GM12874 (cell line): ENCODE measurements at regions not wholly inside any gene's neighbourhood (a gene's known extent, or its start where the extent isn't known, plus 50 kb on each side); places are given as distances from the start of the nearest gene placed in this dataset.

ENCODE experiments used
- TF ChIP-seq, protein P1 (sequence below): IDR thresholded peaks from 2 replicates; pipeline ENCODE4 v1.5.1; 2011; ENCODE audit warnings: low read depth, mild to moderate bottlenecking, control low read depth, low read length, moderate library complexity; ENCODE audit not compliant: insufficient read depth

DNA sequence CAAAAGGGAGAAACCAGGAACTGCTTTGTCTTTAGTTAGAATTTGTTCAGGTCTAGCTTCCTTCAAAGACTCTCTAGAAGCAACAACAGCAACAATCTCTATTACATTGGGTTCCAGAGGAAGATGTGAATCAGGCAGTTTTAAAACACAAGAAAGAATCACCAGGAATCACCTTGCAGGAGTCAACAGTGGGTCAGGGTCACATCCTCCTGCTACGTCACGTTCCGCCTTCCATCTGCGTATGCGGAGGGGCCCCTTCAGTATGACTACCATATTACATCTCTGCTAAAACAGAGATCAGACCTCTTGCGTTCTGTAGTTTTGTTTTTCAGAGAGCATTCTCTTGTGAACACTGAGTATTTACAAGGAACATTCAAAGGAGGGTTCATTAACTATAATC, 147.8 kb upstream of the STARD13 start:
- TF ChIP-seq, protein P1, sequence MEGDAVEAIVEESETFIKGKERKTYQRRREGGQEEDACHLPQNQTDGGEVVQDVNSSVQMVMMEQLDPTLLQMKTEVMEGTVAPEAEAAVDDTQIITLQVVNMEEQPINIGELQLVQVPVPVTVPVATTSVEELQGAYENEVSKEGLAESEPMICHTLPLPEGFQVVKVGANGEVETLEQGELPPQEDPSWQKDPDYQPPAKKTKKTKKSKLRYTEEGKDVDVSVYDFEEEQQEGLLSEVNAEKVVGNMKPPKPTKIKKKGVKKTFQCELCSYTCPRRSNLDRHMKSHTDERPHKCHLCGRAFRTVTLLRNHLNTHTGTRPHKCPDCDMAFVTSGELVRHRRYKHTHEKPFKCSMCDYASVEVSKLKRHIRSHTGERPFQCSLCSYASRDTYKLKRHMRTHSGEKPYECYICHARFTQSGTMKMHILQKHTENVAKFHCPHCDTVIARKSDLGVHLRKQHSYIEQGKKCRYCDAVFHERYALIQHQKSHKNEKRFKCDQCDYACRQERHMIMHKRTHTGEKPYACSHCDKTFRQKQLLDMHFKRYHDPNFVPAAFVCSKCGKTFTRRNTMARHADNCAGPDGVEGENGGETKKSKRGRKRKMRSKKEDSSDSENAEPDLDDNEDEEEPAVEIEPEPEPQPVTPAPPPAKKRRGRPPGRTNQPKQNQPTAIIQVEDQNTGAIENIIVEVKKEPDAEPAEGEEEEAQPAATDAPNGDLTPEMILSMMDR = no peak

DNA sequence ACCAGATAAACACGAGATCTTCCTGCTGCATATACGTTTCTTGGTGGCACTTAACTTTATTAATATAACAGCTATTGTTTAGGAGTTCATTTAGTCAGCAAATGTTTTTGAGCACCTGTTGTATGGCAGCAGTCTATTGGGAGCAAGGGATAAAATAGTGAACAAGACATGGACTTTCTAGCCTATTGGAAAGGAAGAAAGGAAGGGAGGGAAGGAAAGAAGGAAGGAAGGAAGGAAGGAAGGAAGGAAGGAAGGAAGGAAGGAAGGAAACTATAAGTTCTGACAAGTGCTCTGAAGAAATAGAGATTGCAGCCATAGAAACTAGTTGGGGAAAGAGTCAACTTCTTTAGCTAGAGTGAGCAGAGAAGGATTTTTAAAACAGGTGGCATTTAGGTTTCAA, 149.1 kb upstream of the STARD13 start:
- TF ChIP-seq, protein P1 = no peak

DNA sequence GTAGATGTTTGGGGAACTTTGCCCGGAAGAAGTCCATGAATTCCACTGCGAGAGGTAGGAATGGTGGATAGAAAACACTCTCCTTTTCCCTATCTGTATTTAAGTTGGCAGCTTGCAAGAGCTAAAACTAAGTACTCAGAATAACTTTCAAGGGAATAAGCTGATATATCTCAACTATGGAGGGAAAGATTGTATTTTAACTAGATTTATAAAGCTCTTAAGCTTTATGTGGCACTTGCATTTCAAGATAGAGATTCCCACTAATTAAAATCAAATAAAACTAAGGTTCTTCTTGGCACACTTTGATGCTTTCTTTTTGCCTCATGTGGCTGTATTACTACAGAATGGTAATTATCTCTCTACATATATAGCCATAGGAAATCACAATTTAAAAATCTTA, 149.7 kb upstream of the STARD13 start:
- TF ChIP-seq, protein P1 = no peak

DNA sequence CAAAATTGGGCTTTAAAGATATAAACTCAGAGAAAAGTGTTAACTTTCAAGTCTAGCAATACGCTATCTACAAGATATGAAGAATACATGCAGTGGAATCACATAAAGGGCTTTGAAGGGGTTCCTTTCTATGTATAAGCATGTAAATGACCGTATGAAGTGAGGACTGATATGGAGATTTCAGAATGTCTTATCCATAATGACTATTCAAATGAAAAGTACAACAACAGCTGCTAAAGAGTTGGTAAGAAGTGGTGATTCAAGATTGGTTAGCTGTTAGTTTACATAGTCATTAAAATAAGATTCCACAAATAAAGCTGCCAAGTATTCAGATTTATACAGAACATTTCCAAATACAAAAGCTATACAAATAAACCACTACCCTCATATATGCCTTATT, 153.4 kb upstream of the STARD13 start:
- TF ChIP-seq, protein P1 = no peak

DNA sequence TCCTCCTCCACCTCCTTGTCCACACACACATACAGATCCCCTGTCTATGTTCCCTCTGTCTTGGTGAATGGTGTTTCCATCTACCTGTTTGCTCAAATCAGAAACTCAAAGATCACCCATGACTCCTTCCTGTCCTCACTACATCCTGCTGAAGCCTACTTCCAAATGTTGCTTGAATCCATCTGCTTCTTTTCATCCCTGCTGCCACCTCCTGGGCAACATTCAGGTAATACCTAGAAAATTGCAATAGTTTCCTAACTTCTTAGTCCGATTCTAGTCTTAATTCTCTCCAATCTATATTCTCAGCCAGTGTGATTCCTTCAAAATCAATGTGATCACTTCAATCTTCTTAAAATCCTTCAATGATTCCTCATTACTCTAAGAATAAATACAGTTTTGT, 155.5 kb upstream of the STARD13 start:
- TF ChIP-seq, protein P1 = no peak

DNA sequence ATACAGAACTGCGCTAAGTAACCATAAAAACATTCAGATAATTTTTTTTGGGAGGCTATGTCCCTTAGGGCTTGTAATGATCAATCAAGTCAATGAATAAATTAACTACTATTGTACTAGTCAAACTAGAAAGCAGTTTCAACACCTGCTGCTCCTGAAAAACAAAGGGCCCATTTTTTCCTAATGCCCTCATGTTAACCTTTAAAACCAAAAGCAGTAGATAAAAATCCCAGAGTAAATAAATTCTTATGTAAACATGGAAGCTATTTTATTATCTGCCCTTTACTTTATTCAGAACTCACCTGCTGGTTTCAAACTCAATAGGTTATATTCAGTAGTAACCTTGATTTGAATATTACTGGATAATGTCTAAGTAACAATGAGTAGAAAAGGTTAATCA, 159.5 kb upstream of the STARD13 start:
- TF ChIP-seq, protein P1 = no peak

DNA sequence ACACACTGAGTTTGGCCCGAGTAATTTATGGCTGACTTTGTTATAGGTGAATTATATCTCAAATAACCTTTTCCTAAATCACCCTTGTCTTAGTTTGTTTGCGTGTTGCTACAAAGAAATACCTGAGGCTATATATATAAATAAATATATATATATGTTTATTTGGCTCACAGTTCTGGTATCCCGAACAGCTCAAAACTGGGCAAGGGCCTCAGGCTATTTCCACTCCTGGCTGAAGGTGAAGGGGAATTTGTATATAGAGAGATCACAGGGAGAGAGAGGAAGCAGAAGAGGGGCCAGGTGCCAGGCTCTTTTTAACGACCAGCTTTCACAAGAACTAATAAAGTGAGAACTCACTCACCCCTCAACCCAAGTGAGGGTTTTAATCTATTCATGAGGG, 159.9 kb upstream of the STARD13 start:
- TF ChIP-seq, protein P1 = no peak
